ENCODE measurements at regions not wholly inside any gene's neighbourhood (a gene's known extent, or its start where the extent isn't known, plus 50 kb on each side); places are given as distances from the start of the nearest gene placed in this dataset.

- in situ Hi-C loops (cut with HindIII; ENCODE audit: low sequenced_read_pairs), result no loop called here
- DNase-seq (ENCODE audit: low read depth, low spot score), result no peak
- no peak overlapping the region for H3K4me3 ChIP-seq (ENCODE audit: low read depth, low read length)
- TF ChIP-seq, protein P1, sequence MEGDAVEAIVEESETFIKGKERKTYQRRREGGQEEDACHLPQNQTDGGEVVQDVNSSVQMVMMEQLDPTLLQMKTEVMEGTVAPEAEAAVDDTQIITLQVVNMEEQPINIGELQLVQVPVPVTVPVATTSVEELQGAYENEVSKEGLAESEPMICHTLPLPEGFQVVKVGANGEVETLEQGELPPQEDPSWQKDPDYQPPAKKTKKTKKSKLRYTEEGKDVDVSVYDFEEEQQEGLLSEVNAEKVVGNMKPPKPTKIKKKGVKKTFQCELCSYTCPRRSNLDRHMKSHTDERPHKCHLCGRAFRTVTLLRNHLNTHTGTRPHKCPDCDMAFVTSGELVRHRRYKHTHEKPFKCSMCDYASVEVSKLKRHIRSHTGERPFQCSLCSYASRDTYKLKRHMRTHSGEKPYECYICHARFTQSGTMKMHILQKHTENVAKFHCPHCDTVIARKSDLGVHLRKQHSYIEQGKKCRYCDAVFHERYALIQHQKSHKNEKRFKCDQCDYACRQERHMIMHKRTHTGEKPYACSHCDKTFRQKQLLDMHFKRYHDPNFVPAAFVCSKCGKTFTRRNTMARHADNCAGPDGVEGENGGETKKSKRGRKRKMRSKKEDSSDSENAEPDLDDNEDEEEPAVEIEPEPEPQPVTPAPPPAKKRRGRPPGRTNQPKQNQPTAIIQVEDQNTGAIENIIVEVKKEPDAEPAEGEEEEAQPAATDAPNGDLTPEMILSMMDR (IDR thresholded peaks at IDR 0.05; ENCODE audit: low read depth, low read length), result no peak
Measured at GRCh38 chr9:106757514-106757913, 105.5 kb upstream of the ZNF462 start.

DNA sequence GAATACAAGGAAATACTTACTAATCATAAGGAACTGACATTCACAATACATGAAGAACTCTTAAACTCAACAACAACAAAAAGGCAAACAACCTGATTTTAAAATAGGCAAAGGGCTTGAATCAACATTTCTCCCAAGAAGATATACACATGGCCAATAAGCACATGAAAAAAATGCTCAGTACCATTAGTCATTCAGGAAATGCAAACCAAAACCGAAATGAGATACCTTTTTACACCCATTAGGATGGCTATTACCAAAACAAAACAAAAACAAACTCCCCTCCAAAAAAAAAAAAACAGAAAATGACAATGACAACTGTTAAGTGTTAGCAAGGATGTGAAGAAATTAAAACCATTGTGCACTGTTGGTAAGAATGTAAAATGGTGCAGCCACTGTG, 104.1 kb upstream of the ZNF462 start:
- in situ Hi-C loops (cut with HindIII; ENCODE audit: low sequenced_read_pairs), result no loop called here
- no peak overlapping the region for H3K4me3 ChIP-seq (ENCODE audit: low read depth, low read length)
- DNase-seq (ENCODE audit: low read depth, low spot score), result no peak
- TF ChIP-seq, protein P1 (IDR thresholded peaks at IDR 0.05; ENCODE audit: low read depth, low read length), result no peak

DNA sequence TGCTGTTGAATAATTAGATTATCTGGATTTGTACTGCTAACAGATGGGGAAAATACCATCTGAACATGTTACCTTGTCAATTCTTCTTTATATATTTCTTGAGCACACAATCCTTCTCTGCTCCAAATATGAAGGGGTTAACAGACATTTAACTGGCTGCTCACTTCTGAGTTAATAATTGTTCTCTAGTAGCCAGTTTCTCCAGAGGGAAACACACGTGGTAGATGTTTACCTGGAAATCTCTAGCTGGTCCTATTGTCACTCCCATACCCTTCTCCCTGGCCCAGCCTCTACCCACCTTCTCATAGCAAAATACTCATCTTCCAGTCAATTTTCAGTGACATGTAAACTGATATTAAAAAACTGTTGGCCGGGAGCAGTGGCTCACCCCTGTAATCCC, 101.5 kb upstream of the ZNF462 start:
- in situ Hi-C loops (cut with HindIII; ENCODE audit: low sequenced_read_pairs), result no loop called here
- H3K4me3 ChIP-seq (ENCODE audit: low read depth, low read length), result no peak overlapping the region
- TF ChIP-seq, protein P1 (IDR thresholded peaks at IDR 0.05; ENCODE audit: low read depth, low read length), result no peak
- no peak for DNase-seq (ENCODE audit: low read depth, low spot score)

GRCh38 chr9:106766616-106767015, 96.3 kb upstream of the ZNF462 start:
- TF ChIP-seq, protein P1 (IDR thresholded peaks at IDR 0.05; ENCODE audit: low read depth, low read length), result no peak
- in situ Hi-C loops (cut with HindIII; ENCODE audit: low sequenced_read_pairs), result no loop called here
- no peak overlapping the region for H3K4me3 ChIP-seq (ENCODE audit: low read depth, low read length)
- no peak for DNase-seq (ENCODE audit: low read depth, low spot score)

GRCh38 chr9:106769331-106769730, 93.6 kb upstream of the ZNF462 start:
- in situ Hi-C loops (cut with HindIII; ENCODE audit: low sequenced_read_pairs), result no loop called here
- no peak overlapping the region for H3K4me3 ChIP-seq (ENCODE audit: low read depth, low read length)
- TF ChIP-seq, protein P1 (IDR thresholded peaks at IDR 0.05; ENCODE audit: low read depth, low read length), result no peak
- DNase-seq (ENCODE audit: low read depth, low spot score), result no peak

DNA sequence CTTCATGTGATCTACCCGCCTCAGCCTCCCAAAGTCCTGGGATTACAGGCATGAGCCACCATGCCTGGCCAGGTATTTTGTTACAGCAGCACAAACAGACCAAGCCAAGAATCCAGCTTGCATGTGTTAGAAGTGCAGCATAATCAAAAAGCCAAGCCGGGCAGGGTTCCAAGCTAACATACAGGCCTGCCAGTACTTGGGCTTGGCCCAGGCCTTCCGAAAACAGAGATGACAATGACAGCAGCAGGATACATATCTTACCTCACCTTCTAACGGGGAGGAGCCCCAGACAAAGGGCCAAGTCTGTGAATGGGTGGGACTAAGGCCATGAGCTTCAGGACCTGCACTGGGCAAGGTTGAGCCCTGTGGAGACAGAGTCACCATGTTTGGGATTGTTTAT, 91.4 kb upstream of the ZNF462 start:
- no peak for DNase-seq (ENCODE audit: low read depth, low spot score)
- in situ Hi-C loops (cut with HindIII; ENCODE audit: low sequenced_read_pairs), result no loop called here
- TF ChIP-seq, protein P1 (IDR thresholded peaks at IDR 0.05; ENCODE audit: low read depth, low read length), result no peak
- H3K4me3 ChIP-seq (ENCODE audit: low read depth, low read length), result no peak overlapping the region

Data from astrocyte of the spinal cord (primary cell).